ENCODE measurements at regions not wholly inside any gene's neighbourhood (a gene's known extent, or its start where the extent isn't known, plus 50 kb on each side); places are given as distances from the start of the nearest gene placed in this dataset.
A peak's percentile ranks its signal among the peaks of the same experiment; 100 is the strongest.

GRCh38 chr14:51333901-51334521 lies 94.0 kb downstream of the TMX1 start:
- DNase-seq (peak in 4 of 5 donors; percentile 30 to 58 (median 39)), ATAC-seq (peak in 3 of 4 donors; percentile 36 to 75 (median 64))
- Histone ChIP-seq H3K4me1 (peaks cover 0 to 42% (median 12%) of the 10 kb centered on the region in 12 donors), H3K4me3 (no peak overlapping the region), H3K27me3 (no peaks in the 10 kb centered on the region), H3K36me3 (no peaks in the 10 kb centered on the region), H3K27ac (peak overlapping the region in 8 of 12 donors; percentile 4 to 76 (median 40)), H3K9me3 (no peaks in the 10 kb centered on the region)
- WGBS, 4 donors = 78 to 91% (median 86%) methylated on average over 1 of the region's 1 CpG
- TF ChIP-seq POLR2A (IDR thresholded peaks at IDR 0.05) (no peak), CTCF (IDR thresholded peaks at IDR 0.05) (no peak)
- intact Hi-C loops (cut with DNase I) = no loop called here

- no peak for TF ChIP-seq POLR2A (IDR thresholded peaks at IDR 0.05)
- TF ChIP-seq CTCF (IDR thresholded peaks at IDR 0.05) = no peak
- no peak overlapping the region for H3K4me3 ChIP-seq
- no peaks in the 10 kb centered on the region for H3K36me3 ChIP-seq
- H3K4me1 ChIP-seq = peaks cover 0 to 36% (median 12%) of the 10 kb centered on the region in 12 donors
- DNase-seq (no peak), ATAC-seq (no peak)
- H3K27ac ChIP-seq = peak overlapping the region in 10 of 12 donors; percentile 17 to 76 (median 34)
- 69 to 81% (median 74%) methylated on average over 5 of the region's 5 CpGs for WGBS, 4 donors
- intact Hi-C loops (cut with DNase I) = no loop called here
- no peaks in the 10 kb centered on the region for H3K27me3 ChIP-seq
- no peaks in the 10 kb centered on the region for H3K9me3 ChIP-seq
These were observed 94.5 kb downstream of the TMX1 start for GRCh38 chr14:51334566-51334965.

- Histone ChIP-seq H3K9me3 (no peaks in the 10 kb centered on the region), H3K4me3 (no peak overlapping the region), H3K27ac (peak overlapping the region in 10 of 12 donors; percentile 17 to 76 (median 34)), H3K4me1 (peaks cover 0 to 32% (median 12%) of the 10 kb centered on the region in 12 donors), H3K36me3 (no peaks in the 10 kb centered on the region), H3K27me3 (no peaks in the 10 kb centered on the region)
- 26 to 37% (median 30%) methylated on average over 2 of the region's 2 CpGs for whole genome bisulfite sequencing, 4 donors
- DNase-seq (peak; percentile 55 to 83 (median 67)), ATAC-seq (peak; percentile 82 to 94 (median 86))
- intact Hi-C loops (cut with DNase I) = no loop called here
- no peak for TF ChIP-seq POLR2A (IDR thresholded peaks at IDR 0.05)
- no peak for TF ChIP-seq CTCF (IDR thresholded peaks at IDR 0.05)
These were observed 95.5 kb downstream of the TMX1 start for GRCh38 chr14:51335531-51335930.

GRCh38 chr14:51335961-51336723 lies 96.1 kb downstream of the TMX1 start:
- H3K27ac ChIP-seq = peak overlapping the region in 5 of 12 donors; percentile 22 to 76 (median 32)
- H3K4me3 ChIP-seq = no peak overlapping the region
- peaks cover 0 to 27% (median 12%) of the 10 kb centered on the region in 12 donors for H3K4me1 ChIP-seq
- ATAC-seq = peak in 3 of 4 donors; percentile 10 to 48 (median 12)
- no peaks in the 10 kb centered on the region for H3K27me3 ChIP-seq
- intact Hi-C loops (cut with DNase I) = no loop called here
- no peak for TF ChIP-seq POLR2A (IDR thresholded peaks at IDR 0.05)
- TF ChIP-seq CTCF (IDR thresholded peaks at IDR 0.05) = no peak
- DNase-seq = no peak
- WGBS, 4 donors = 72 to 83% (median 80%) methylated on average over 3 of the region's 3 CpGs
- no peaks in the 10 kb centered on the region for H3K36me3 ChIP-seq
- no peaks in the 10 kb centered on the region for H3K9me3 ChIP-seq

Measured in heart left ventricle (tissue), 16 donors.